MV-4-11 (cell line): ENCODE measurements at regions not wholly inside any gene's neighbourhood (a gene's known extent, or its start where the extent isn't known, plus 50 kb on each side); places are given as distances from the start of the nearest gene placed in this dataset.
"Not testable (repeated sequence)": the region's sequence is repeated elsewhere in the genome, so short reads cannot be mapped to it uniquely, and the experiment has no call there.

Experiments used
- DNase-seq: peaks from one replicate; lab custom pipeline; 2025; lab: John Stamatoyannopoulos, UW

- no peak for DNase-seq
Measured at GRCh38 chr5:116887104-116887503, 312.5 kb upstream of the SEMA6A start.

GRCh38 chr5:116885825-116886224, 311.2 kb upstream of the SEMA6A start:
- DNase-seq: no peak

- DNase-seq: no peak
Measured at GRCh38 chr5:116883875-116884274, 309.3 kb upstream of the SEMA6A start.

GRCh38 chr5:116881921-116882531, 307.4 kb upstream of the SEMA6A start:
- DNase-seq: no peak

- DNase-seq: no peak
Measured at GRCh38 chr5:116880601-116881000, 306.0 kb upstream of the SEMA6A start.

GRCh38 chr5:116880150-116880549, 305.5 kb upstream of the SEMA6A start:
- DNase-seq: no peak

GRCh38 chr5:116876240-116876840, 301.7 kb upstream of the SEMA6A start:
- DNase-seq: no peak

GRCh38 chr5:116872986-116873385, 298.4 kb upstream of the SEMA6A start:
- no peak for DNase-seq

- no peak for DNase-seq
Measured at GRCh38 chr5:116872486-116872885, 297.9 kb upstream of the SEMA6A start.

- DNase-seq: not testable (repeated sequence)
Measured at GRCh38 chr5:116867825-116868224, 293.2 kb upstream of the SEMA6A start.

- no peak for DNase-seq
Measured at GRCh38 chr5:116865651-116866050, 291.0 kb upstream of the SEMA6A start.

- DNase-seq: no peak
Measured at GRCh38 chr5:116864838-116865190, 290.2 kb upstream of the SEMA6A start.

GRCh38 chr5:116864157-116864837, 289.7 kb upstream of the SEMA6A start:
- DNase-seq: no peak

GRCh38 chr5:116862632-116863455, 288.2 kb upstream of the SEMA6A start:
- no peak for DNase-seq

- DNase-seq: no peak
Measured at GRCh38 chr5:116861666-116862065, 287.0 kb upstream of the SEMA6A start.

GRCh38 chr5:116861097-116861496, 286.5 kb upstream of the SEMA6A start:
- DNase-seq: no peak

- DNase-seq: no peak
Measured at GRCh38 chr5:116859666-116860320, 285.2 kb upstream of the SEMA6A start.

- no peak for DNase-seq
Measured at GRCh38 chr5:116858705-116859333, 284.2 kb upstream of the SEMA6A start.

- DNase-seq: not testable (repeated sequence)
Measured at GRCh38 chr5:116858020-116858419, 283.4 kb upstream of the SEMA6A start.

- no peak for DNase-seq
Measured at GRCh38 chr5:116856271-116856670, 281.6 kb upstream of the SEMA6A start.

GRCh38 chr5:116853992-116854391, 279.4 kb upstream of the SEMA6A start:
- DNase-seq: no peak
